ENCODE measurements at regions not wholly inside any gene's neighbourhood (a gene's known extent, or its start where the extent isn't known, plus 50 kb on each side); places are given as distances from the start of the nearest gene placed in this dataset.

GRCh38 chr6:40108736-40109135, 174.5 kb upstream of the MOCS1 start:
- TF ChIP-seq CTCF (IDR thresholded peaks at IDR 0.05) (no peak), POLR2A (IDR thresholded peaks at IDR 0.05) (no peak)
